ENCODE measurements at regions not wholly inside any gene's neighbourhood (a gene's known extent, or its start where the extent isn't known, plus 50 kb on each side); places are given as distances from the start of the nearest gene placed in this dataset.

GRCh38 chr18:25658476-25658875, 306.5 kb upstream of the ZNF521 start:
- no peak for DNase-seq (ENCODE audit: low read depth in 4 of 4, low spot score in 3 of 4)

- no peak for DNase-seq (ENCODE audit: low read depth in 4 of 4, low spot score in 3 of 4)
Measured at GRCh38 chr18:25651553-25651952, 299.6 kb upstream of the ZNF521 start.

GRCh38 chr18:25650201-25650941, 298.4 kb upstream of the ZNF521 start:
- DNase-seq (ENCODE audit: low read depth in 4 of 4, low spot score in 3 of 4), result peak in 1 of 4 donors; percentile 12

GRCh38 chr18:25648716-25649260, 296.8 kb upstream of the ZNF521 start:
- no peak for DNase-seq (ENCODE audit: low read depth in 4 of 4, low spot score in 3 of 4)

GRCh38 chr18:25647404-25647803, 295.4 kb upstream of the ZNF521 start:
- no peak for DNase-seq (ENCODE audit: low read depth in 4 of 4, low spot score in 3 of 4)

GRCh38 chr18:25646971-25647370, 295.0 kb upstream of the ZNF521 start:
- DNase-seq (ENCODE audit: low read depth in 4 of 4, low spot score in 3 of 4), result no peak

- no peak for DNase-seq (ENCODE audit: low read depth in 4 of 4, low spot score in 3 of 4)
Measured at GRCh38 chr18:25639596-25639995, 287.6 kb upstream of the ZNF521 start.

- DNase-seq (ENCODE audit: low read depth in 4 of 4, low spot score in 3 of 4), result no peak
Measured at GRCh38 chr18:25633563-25633962, 281.6 kb upstream of the ZNF521 start.

- DNase-seq (ENCODE audit: low read depth in 4 of 4, low spot score in 3 of 4), result no peak
Measured at GRCh38 chr18:25630682-25631081, 278.7 kb upstream of the ZNF521 start.

- no peak for DNase-seq (ENCODE audit: low read depth in 4 of 4, low spot score in 3 of 4)
Measured at GRCh38 chr18:25621682-25622081, 269.7 kb upstream of the ZNF521 start.

- no peak for DNase-seq (ENCODE audit: low read depth in 4 of 4, low spot score in 3 of 4)
Measured at GRCh38 chr18:25621144-25621543, 269.2 kb upstream of the ZNF521 start.

- DNase-seq (ENCODE audit: low read depth in 4 of 4, low spot score in 3 of 4), result no peak
Measured at GRCh38 chr18:25614168-25614567, 262.2 kb upstream of the ZNF521 start.

- no peak for DNase-seq (ENCODE audit: low read depth in 4 of 4, low spot score in 3 of 4)
Measured at GRCh38 chr18:25612466-25612865, 260.5 kb upstream of the ZNF521 start.

- no peak for DNase-seq (ENCODE audit: low read depth in 4 of 4, low spot score in 3 of 4)
Measured at GRCh38 chr18:25608091-25608490, 256.1 kb upstream of the ZNF521 start.

GRCh38 chr18:25604894-25605597, 253.1 kb upstream of the ZNF521 start:
- no peak for DNase-seq (ENCODE audit: low read depth in 4 of 4, low spot score in 3 of 4)

GRCh38 chr18:25604196-25604893, 252.4 kb upstream of the ZNF521 start:
- DNase-seq (ENCODE audit: low read depth in 4 of 4, low spot score in 3 of 4), result no peak

- DNase-seq (ENCODE audit: low read depth in 4 of 4, low spot score in 3 of 4), result no peak
Measured at GRCh38 chr18:25599443-25599842, 247.5 kb upstream of the ZNF521 start.

- no peak for DNase-seq (ENCODE audit: low read depth in 4 of 4, low spot score in 3 of 4)
Measured at GRCh38 chr18:25597476-25597875, 245.5 kb upstream of the ZNF521 start.

- no peak for DNase-seq (ENCODE audit: low read depth in 4 of 4, low spot score in 3 of 4)
Measured at GRCh38 chr18:25595274-25596060, 243.5 kb upstream of the ZNF521 start.

- no peak for DNase-seq (ENCODE audit: low read depth in 4 of 4, low spot score in 3 of 4)
Measured at GRCh38 chr18:25594351-25594750, 242.4 kb upstream of the ZNF521 start.
